ENCODE measurements at regions not wholly inside any gene's neighbourhood (a gene's known extent, or its start where the extent isn't known, plus 50 kb on each side); places are given as distances from the start of the nearest gene placed in this dataset.

GRCh38 chr2:220440731-220441130, 813.3 kb downstream of the SLC4A3 start:
- H3K36me3 ChIP-seq, result no peaks in the 10 kb centered on the region
- DNase-seq (ENCODE audit: low spot score in 2 of 2), result no peak
- no peak overlapping the region for H3K4me3 ChIP-seq
- no peaks in the 10 kb centered on the region for H3K4me1 ChIP-seq
- intact Hi-C loops (cut with DNase I), result no loop called here
- no peaks in the 10 kb centered on the region for H3K9me3 ChIP-seq
- H3K27ac ChIP-seq, result no peak overlapping the region
- no peaks in the 10 kb centered on the region for H3K27me3 ChIP-seq
- no peak for TF ChIP-seq CTCF (IDR thresholded peaks at IDR 0.05)

- no peak for TF ChIP-seq CTCF (IDR thresholded peaks at IDR 0.05)
- Histone ChIP-seq H3K27me3 (no peaks in the 10 kb centered on the region), H3K27ac (no peak overlapping the region), H3K9me3 (no peaks in the 10 kb centered on the region), H3K4me1 (no peaks in the 10 kb centered on the region), H3K36me3 (no peaks in the 10 kb centered on the region), H3K4me3 (no peak overlapping the region)
- intact Hi-C loops (cut with DNase I), result no loop called here
- DNase-seq (ENCODE audit: low spot score in 2 of 2), result no peak
Measured at GRCh38 chr2:220441404-220441803, 814.0 kb downstream of the SLC4A3 start.

- no peaks in the 10 kb centered on the region for H3K4me1 ChIP-seq
- intact Hi-C loops (cut with DNase I), result no loop called here
Measured at GRCh38 chr2:220442012-220442411, 814.6 kb downstream of the SLC4A3 start.

GRCh38 chr2:220445429-220446105, 818.1 kb downstream of the SLC4A3 start:
- no peak for TF ChIP-seq CTCF (IDR thresholded peaks at IDR 0.05)
- intact Hi-C loops (cut with DNase I), result no loop called here

More at GRCh38 chr2:220442012-220442411, 814.6 kb downstream of the SLC4A3 start:
- Histone ChIP-seq H3K36me3 (no peaks in the 10 kb centered on the region), H3K9me3 (no peaks in the 10 kb centered on the region), H3K4me3 (no peak overlapping the region), H3K27ac (no peak overlapping the region), H3K27me3 (no peaks in the 10 kb centered on the region)
- DNase-seq (ENCODE audit: low spot score in 2 of 2), result no peak
- no peak for TF ChIP-seq CTCF (IDR thresholded peaks at IDR 0.05)

GRCh38 chr2:220446106-220446712, 818.8 kb downstream of the SLC4A3 start:
- Histone ChIP-seq H3K4me1 (no peaks in the 10 kb centered on the region), H3K36me3 (no peaks in the 10 kb centered on the region), H3K4me3 (no peak overlapping the region), H3K27ac (no peak overlapping the region), H3K9me3 (no peaks in the 10 kb centered on the region), H3K27me3 (no peaks in the 10 kb centered on the region)
- intact Hi-C loops (cut with DNase I), result no loop called here
- no peak for TF ChIP-seq CTCF (IDR thresholded peaks at IDR 0.05)
- DNase-seq (ENCODE audit: low spot score in 2 of 2), result no peak

More at GRCh38 chr2:220445429-220446105, 818.1 kb downstream of the SLC4A3 start:
- Histone ChIP-seq H3K36me3 (no peaks in the 10 kb centered on the region), H3K27ac (no peak overlapping the region), H3K9me3 (no peaks in the 10 kb centered on the region), H3K27me3 (no peaks in the 10 kb centered on the region), H3K4me1 (no peaks in the 10 kb centered on the region), H3K4me3 (no peak overlapping the region)
- DNase-seq (ENCODE audit: low spot score in 2 of 2), result no peak

Measured in ascending aorta (tissue), 2 donors.